GM23338 (cell line): ENCODE measurements at regions not wholly inside any gene's neighbourhood (a gene's known extent, or its start where the extent isn't known, plus 50 kb on each side); places are given as distances from the start of the nearest gene placed in this dataset.

Experiments
- ATAC-seq: fragments of 200-7000 bp; cut with Tn5 transposase; 3 replicates; pipeline ENCODE4 v1.9.1; 2020
- DNase-seq: peaks from one replicate; pipeline ENCODE4 v3.0.0-alpha.2; 2015; ENCODE audit warnings: low spot score
- H2AFZ ChIP-seq: fragments of 200-600 bp; sonication (generic); 2 replicates; pipeline ENCODE4 v1.8.0; 2016; ENCODE audit warnings: antibody characterized with exemption, mild to moderate bottlenecking, moderate library complexity
- H3F3A ChIP-seq: fragments of 200-600 bp; sonication (generic); replicated peaks from 2 replicates; pipeline ENCODE4 v1.8.0; 2017; ENCODE audit warnings: antibody characterized with exemption, mixed run types, low read depth
- H3K27ac ChIP-seq: fragments of 200-600 bp; sonication (generic); 2 replicates; pipeline ENCODE4 v1.6.1; 2016; ENCODE audit warnings: low read depth
- H3K27me3 ChIP-seq: fragments of 200-600 bp; sonication (generic); 2 replicates; pipeline ENCODE4 v1.8.0; 2016; ENCODE audit warnings: mild to moderate bottlenecking, mixed run types, moderate library complexity; ENCODE audit not compliant: insufficient read depth
- H3K36me3 ChIP-seq: fragments of 200-600 bp; sonication (generic); 2 replicates; pipeline ENCODE4 v1.8.0; 2016; ENCODE audit warnings: mild to moderate bottlenecking; ENCODE audit not compliant: insufficient read depth
- H3K4me1 ChIP-seq: fragments of 200-600 bp; sonication (generic); 2 replicates; pipeline ENCODE4 v1.8.0; 2016; ENCODE audit warnings: mild to moderate bottlenecking, moderate library complexity; ENCODE audit not compliant: insufficient read depth
- H3K4me2 ChIP-seq: fragments of 200-600 bp; sonication (generic); 2 replicates; pipeline ENCODE4 v1.7.1; 2017; ENCODE audit warnings: mixed run types
- H3K4me3 ChIP-seq: fragments of 200-600 bp; sonication (generic); 2 replicates; pipeline ENCODE4 v1.6.1; 2016; ENCODE audit warnings: mixed run types
- H3K79me2 ChIP-seq: fragments of 200-600 bp; sonication (generic); replicated peaks from 2 replicates; pipeline ENCODE4 v1.8.0; 2017; ENCODE audit warnings: mild to moderate bottlenecking; ENCODE audit not compliant: insufficient read depth
- H3K9me2 ChIP-seq: fragments of 200-600 bp; sonication (generic); 2 replicates; pipeline ENCODE4 v1.8.0; 2017; ENCODE audit not compliant: insufficient read depth
- H4K20me1 ChIP-seq: fragments of 200-600 bp; sonication (generic); replicated peaks from 2 replicates; pipeline ENCODE4 v1.8.0; 2017; ENCODE audit warnings: mild to moderate bottlenecking; ENCODE audit not compliant: insufficient read depth
- H3K27ac Mint-ChIP-seq: 2 replicates; pipeline ENCODE4 v1.8.0; 2020; ENCODE audit warnings: inconsistent platforms, mild to moderate bottlenecking, moderate library complexity, mixed read lengths
- H3K27me3 Mint-ChIP-seq: 3 replicates; pipeline ENCODE4 v1.8.0; 2022; ENCODE audit warnings: low read depth, mild to moderate bottlenecking, moderate library complexity, mixed read lengths, inconsistent platforms; ENCODE audit not compliant: insufficient read depth, poor library complexity
- H3K36me3 Mint-ChIP-seq: 3 replicates; pipeline ENCODE4 v1.8.0; 2021; ENCODE audit warnings: low read depth, mild to moderate bottlenecking, inconsistent platforms, moderate library complexity, mixed read lengths
- H3K4me1 Mint-ChIP-seq: 3 replicates; pipeline ENCODE4 v1.8.0; 2020; ENCODE audit warnings: mild to moderate bottlenecking, inconsistent platforms, mixed read lengths
- H3K4me3 Mint-ChIP-seq: 3 replicates; pipeline ENCODE4 v1.8.0; 2021; ENCODE audit warnings: moderate library complexity, mild to moderate bottlenecking, inconsistent platforms, mixed read lengths
- H3K9me3 Mint-ChIP-seq: 3 replicates; pipeline ENCODE4 v1.8.0; 2020; ENCODE audit warnings: moderate library complexity, mild to moderate bottlenecking, inconsistent platforms, mixed read lengths
- CREB1 ChIP-seq: fragments of 250-450 bp; sonication (Bioruptor Pico); IDR thresholded peaks from 2 replicates; pipeline ENCODE4 v1.5.0; 2020; ENCODE audit warnings: low read depth, mild to moderate bottlenecking, moderate library complexity
- EZH2phosphoT487 ChIP-seq: fragments of 200-600 bp; sonication (generic); IDR thresholded peaks from one replicate; pipeline ENCODE4 v1.8.1; 2018; ENCODE audit warnings: antibody characterized with exemption; ENCODE audit not compliant: unreplicated experiment
- NANOG ChIP-seq: IDR thresholded peaks from 2 replicates; pipeline ENCODE4 v1.6.1; 2016; ENCODE audit warnings: antibody characterized with exemption, borderline replicate concordance
- ZNF331 ChIP-seq: fragments of 250-450 bp; sonication (Bioruptor Pico); IDR thresholded peaks from 2 replicates; pipeline ENCODE4 v1.5.0; 2020; ENCODE audit warnings: low read depth, mild to moderate bottlenecking, moderate library complexity
- TF ChIP-seq, protein P1 (sequence below), 2 experiments: fragments of 200-600 bp in 1 of 2; sonication (generic) in 1 of 2; conservative IDR thresholded peaks; 2 replicates each; pipeline versions ENCODE4 v1.5.1 to v1.6.1; 2016 to 2017; ENCODE audit warnings: antibody characterized with exemption in 2 of 2, low read depth in 2 of 2, mild to moderate bottlenecking in 2 of 2, moderate library complexity in 1 of 2
- TF ChIP-seq, protein P2 (sequence below): IDR thresholded peaks from one replicate; pipeline ENCODE4 v1.6.1; 2018; ENCODE audit warnings: antibody characterized with exemption; ENCODE audit not compliant: unreplicated experiment

GRCh38 chr1:193567937-193568336 lies 381.5 kb upstream of the B3GALT2 start (continued):
- TF ChIP-seq, protein P1, sequence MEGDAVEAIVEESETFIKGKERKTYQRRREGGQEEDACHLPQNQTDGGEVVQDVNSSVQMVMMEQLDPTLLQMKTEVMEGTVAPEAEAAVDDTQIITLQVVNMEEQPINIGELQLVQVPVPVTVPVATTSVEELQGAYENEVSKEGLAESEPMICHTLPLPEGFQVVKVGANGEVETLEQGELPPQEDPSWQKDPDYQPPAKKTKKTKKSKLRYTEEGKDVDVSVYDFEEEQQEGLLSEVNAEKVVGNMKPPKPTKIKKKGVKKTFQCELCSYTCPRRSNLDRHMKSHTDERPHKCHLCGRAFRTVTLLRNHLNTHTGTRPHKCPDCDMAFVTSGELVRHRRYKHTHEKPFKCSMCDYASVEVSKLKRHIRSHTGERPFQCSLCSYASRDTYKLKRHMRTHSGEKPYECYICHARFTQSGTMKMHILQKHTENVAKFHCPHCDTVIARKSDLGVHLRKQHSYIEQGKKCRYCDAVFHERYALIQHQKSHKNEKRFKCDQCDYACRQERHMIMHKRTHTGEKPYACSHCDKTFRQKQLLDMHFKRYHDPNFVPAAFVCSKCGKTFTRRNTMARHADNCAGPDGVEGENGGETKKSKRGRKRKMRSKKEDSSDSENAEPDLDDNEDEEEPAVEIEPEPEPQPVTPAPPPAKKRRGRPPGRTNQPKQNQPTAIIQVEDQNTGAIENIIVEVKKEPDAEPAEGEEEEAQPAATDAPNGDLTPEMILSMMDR (conservative IDR thresholded peaks at IDR 0.05; ENCODE audit: low read depth in 2 of 2), result no peak

- H3K4me1 Mint-ChIP-seq, result peaks cover 10% of the 10 kb centered on the region
- H3K27me3 ChIP-seq, result no peaks in the 10 kb centered on the region
- H3K79me2 ChIP-seq, result no peaks in the 10 kb centered on the region
- no peak for TF ChIP-seq ZNF331 (CRISPR knock-in tag)
- no peak overlapping the region for H3K27ac ChIP-seq
- peaks cover 9% of the 10 kb centered on the region for H3K4me1 ChIP-seq
- H3K4me2 ChIP-seq, result no peak overlapping the region
- H3K27ac Mint-ChIP-seq, result no peak overlapping the region
- H3K4me3 Mint-ChIP-seq, result no peak overlapping the region
- H3K36me3 Mint-ChIP-seq, result no peaks in the 10 kb centered on the region
- H3F3A ChIP-seq, result no peaks in the 10 kb centered on the region
- H3K4me3 ChIP-seq, result no peak overlapping the region
- H3K9me3 Mint-ChIP-seq, result peaks cover 4% of the 10 kb centered on the region; the same call in 1 of the 3 replicates
- H3K36me3 ChIP-seq, result no peaks in the 10 kb centered on the region
- no peak for ATAC-seq
- no peak overlapping the region for H2AFZ ChIP-seq
- H4K20me1 ChIP-seq, result no peaks in the 10 kb centered on the region
- H3K27me3 Mint-ChIP-seq, result no peaks in the 10 kb centered on the region
- H3K9me2 ChIP-seq, result peaks cover 3% of the 10 kb centered on the region; the same call in 1 of the 2 replicates
- DNase-seq, result no peak
Measured at GRCh38 chr1:193566735-193567134, 380.3 kb upstream of the B3GALT2 start.

- Histone ChIP-seq H3K4me3 (no peak overlapping the region), H3K27me3 (no peaks in the 10 kb centered on the region), H4K20me1 (no peaks in the 10 kb centered on the region), H3K4me2 (no peak overlapping the region), H3K36me3 (no peaks in the 10 kb centered on the region), H3K27ac (no peak overlapping the region), H3K4me1 (peaks cover 9% of the 10 kb centered on the region), H3K79me2 (no peaks in the 10 kb centered on the region), H2AFZ (no peak overlapping the region), H3F3A (no peaks in the 10 kb centered on the region), H3K9me2 (peaks cover 3% of the 10 kb centered on the region; the same call in 1 of the 2 replicates)
- Mint-ChIP-seq H3K9me3 (no peaks in the 10 kb centered on the region), H3K27me3 (no peaks in the 10 kb centered on the region), H3K4me1 (peaks cover 11% of the 10 kb centered on the region), H3K27ac (no peak overlapping the region), H3K4me3 (no peak overlapping the region), H3K36me3 (no peaks in the 10 kb centered on the region)
- TF ChIP-seq, protein P2, sequence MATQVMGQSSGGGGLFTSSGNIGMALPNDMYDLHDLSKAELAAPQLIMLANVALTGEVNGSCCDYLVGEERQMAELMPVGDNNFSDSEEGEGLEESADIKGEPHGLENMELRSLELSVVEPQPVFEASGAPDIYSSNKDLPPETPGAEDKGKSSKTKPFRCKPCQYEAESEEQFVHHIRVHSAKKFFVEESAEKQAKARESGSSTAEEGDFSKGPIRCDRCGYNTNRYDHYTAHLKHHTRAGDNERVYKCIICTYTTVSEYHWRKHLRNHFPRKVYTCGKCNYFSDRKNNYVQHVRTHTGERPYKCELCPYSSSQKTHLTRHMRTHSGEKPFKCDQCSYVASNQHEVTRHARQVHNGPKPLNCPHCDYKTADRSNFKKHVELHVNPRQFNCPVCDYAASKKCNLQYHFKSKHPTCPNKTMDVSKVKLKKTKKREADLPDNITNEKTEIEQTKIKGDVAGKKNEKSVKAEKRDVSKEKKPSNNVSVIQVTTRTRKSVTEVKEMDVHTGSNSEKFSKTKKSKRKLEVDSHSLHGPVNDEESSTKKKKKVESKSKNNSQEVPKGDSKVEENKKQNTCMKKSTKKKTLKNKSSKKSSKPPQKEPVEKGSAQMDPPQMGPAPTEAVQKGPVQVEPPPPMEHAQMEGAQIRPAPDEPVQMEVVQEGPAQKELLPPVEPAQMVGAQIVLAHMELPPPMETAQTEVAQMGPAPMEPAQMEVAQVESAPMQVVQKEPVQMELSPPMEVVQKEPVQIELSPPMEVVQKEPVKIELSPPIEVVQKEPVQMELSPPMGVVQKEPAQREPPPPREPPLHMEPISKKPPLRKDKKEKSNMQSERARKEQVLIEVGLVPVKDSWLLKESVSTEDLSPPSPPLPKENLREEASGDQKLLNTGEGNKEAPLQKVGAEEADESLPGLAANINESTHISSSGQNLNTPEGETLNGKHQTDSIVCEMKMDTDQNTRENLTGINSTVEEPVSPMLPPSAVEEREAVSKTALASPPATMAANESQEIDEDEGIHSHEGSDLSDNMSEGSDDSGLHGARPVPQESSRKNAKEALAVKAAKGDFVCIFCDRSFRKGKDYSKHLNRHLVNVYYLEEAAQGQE, result no peak
- TF ChIP-seq NANOG (no peak), CREB1 (no peak), EZH2phosphoT487 (no peak)
- DNase-seq (no peak), ATAC-seq (no peak)
Measured at GRCh38 chr1:193565971-193566577, 379.7 kb upstream of the B3GALT2 start.
